ENCODE measurements at regions not wholly inside any gene's neighbourhood (a gene's known extent, or its start where the extent isn't known, plus 50 kb on each side); places are given as distances from the start of the nearest gene placed in this dataset.

GRCh38 chr14:83741269-83741668, 1788.7 kb upstream of the FLRT2 start:
- Histone ChIP-seq H4K20me1 (ENCODE audit: insufficient read depth, low read length) (no peaks in the 10 kb centered on the region), H2AFZ (ENCODE audit: insufficient read depth, low read depth, low read length, poor library complexity, severe bottlenecking) (no peak overlapping the region), H3K79me2 (ENCODE audit: insufficient read depth, low read length) (no peaks in the 10 kb centered on the region), H3K27me3 (ENCODE audit: control insufficient read depth in 2 of 2, insufficient read depth in 2 of 2, low read length in 2 of 2) (no peaks in the 10 kb centered on the region), H3K27ac (ENCODE audit: low read depth in 1 of 2, low read length in 2 of 2) (no peak overlapping the region), H3K9ac (ENCODE audit: insufficient read depth, low read length, poor library complexity, severe bottlenecking) (no peak overlapping the region), H3K4me3 (replicated peaks in 1 of 3; ENCODE audit: low read depth in 2 of 3, low read length in 3 of 3) (no peak overlapping the region), H3K4me1 (ENCODE audit: control insufficient read depth in 1 of 2, insufficient read depth in 2 of 2, low read length in 2 of 2) (no peaks in the 10 kb centered on the region), H3K4me2 (replicated peaks; ENCODE audit: extremely low read depth, low read length, poor library complexity, severe bottlenecking) (no peak overlapping the region), H3K36me3 (replicated peaks in 1 of 2; ENCODE audit: control insufficient read depth in 1 of 2, insufficient read depth in 2 of 2, low read length in 2 of 2) (no peaks in the 10 kb centered on the region), H3K9me3 (replicated peaks in 1 of 2; ENCODE audit: control insufficient read depth in 1 of 2, insufficient read depth in 1 of 2, low read length in 2 of 2) (no peaks in the 10 kb centered on the region)
- Mint-ChIP-seq H3K4me3 (no peak overlapping the region), H3K27me3 (ENCODE audit: low read depth in 3 of 3) (no peaks in the 10 kb centered on the region), H3K27ac (no peak overlapping the region), H3K9me3 (no peaks in the 10 kb centered on the region), H3K4me1 (no peaks in the 10 kb centered on the region), H3K36me3 (no peaks in the 10 kb centered on the region)
- 83% methylated on average over 1 of the region's 3 CpGs for WGBS (ENCODE audit: insufficient coverage)
- no peak for TF ChIP-seq CTCF (IDR thresholded peaks at IDR 0.05)
- DNase-seq: no peak
- intact Hi-C loops (cut with micrococcal nuclease): no loop called here

GRCh38 chr14:83744224-83744623, 1785.7 kb upstream of the FLRT2 start:
- Histone ChIP-seq H3K4me2 (replicated peaks; ENCODE audit: extremely low read depth, low read length, poor library complexity, severe bottlenecking) (no peak overlapping the region), H3K79me2 (ENCODE audit: insufficient read depth, low read length) (no peaks in the 10 kb centered on the region), H3K27ac (ENCODE audit: low read depth in 1 of 2, low read length in 2 of 2) (no peak overlapping the region), H3K36me3 (replicated peaks in 1 of 2; ENCODE audit: control insufficient read depth in 1 of 2, insufficient read depth in 2 of 2, low read length in 2 of 2) (no peaks in the 10 kb centered on the region), H3K9me3 (replicated peaks in 1 of 2; ENCODE audit: control insufficient read depth in 1 of 2, insufficient read depth in 1 of 2, low read length in 2 of 2) (peaks cover 0 to 4% of the 10 kb centered on the region in 2 donors), H3K4me3 (replicated peaks in 1 of 3; ENCODE audit: low read depth in 2 of 3, low read length in 3 of 3) (no peak overlapping the region), H3K9ac (ENCODE audit: insufficient read depth, low read length, poor library complexity, severe bottlenecking) (no peak overlapping the region), H4K20me1 (ENCODE audit: insufficient read depth, low read length) (no peaks in the 10 kb centered on the region), H3K4me1 (ENCODE audit: control insufficient read depth in 1 of 2, insufficient read depth in 2 of 2, low read length in 2 of 2) (no peaks in the 10 kb centered on the region), H2AFZ (ENCODE audit: insufficient read depth, low read depth, low read length, poor library complexity, severe bottlenecking) (no peak overlapping the region), H3K27me3 (ENCODE audit: control insufficient read depth in 2 of 2, insufficient read depth in 2 of 2, low read length in 2 of 2) (no peaks in the 10 kb centered on the region)
- DNase-seq: no peak
- no peaks in the 10 kb centered on the region for H3K4me1 Mint-ChIP-seq
- no peak for TF ChIP-seq CTCF (IDR thresholded peaks at IDR 0.05)
- H3K9me3 Mint-ChIP-seq: peaks cover 0 to 6% (median 0%) of the 10 kb centered on the region in 7 donors
- H3K4me3 Mint-ChIP-seq: no peak overlapping the region
- no peaks in the 10 kb centered on the region for H3K36me3 Mint-ChIP-seq
- no CpG with 5 or more reads among the region's 1 CpG for WGBS (ENCODE audit: insufficient coverage)
- no peaks in the 10 kb centered on the region for H3K27me3 Mint-ChIP-seq (ENCODE audit: low read depth in 3 of 3)
- intact Hi-C loops (cut with micrococcal nuclease): no loop called here
- no peak overlapping the region for H3K27ac Mint-ChIP-seq

All from CD14-positive monocyte (primary cell).